GM23338 (cell line): ENCODE measurements at regions not wholly inside any gene's neighbourhood (a gene's known extent, or its start where the extent isn't known, plus 50 kb on each side); places are given as distances from the start of the nearest gene placed in this dataset.

ENCODE experiments used
- ATAC-seq: fragments of 200-7000 bp; cut with Tn5 transposase; 3 replicates; pipeline ENCODE4 v1.9.1; 2020
- DNase-seq: peaks from one replicate; pipeline ENCODE4 v3.0.0-alpha.2; 2015; ENCODE audit warnings: low spot score
- H2AFZ ChIP-seq: fragments of 200-600 bp; sonication (generic); 2 replicates; pipeline ENCODE4 v1.8.0; 2016; ENCODE audit warnings: antibody characterized with exemption, mild to moderate bottlenecking, moderate library complexity
- H3F3A ChIP-seq: fragments of 200-600 bp; sonication (generic); replicated peaks from 2 replicates; pipeline ENCODE4 v1.8.0; 2017; ENCODE audit warnings: antibody characterized with exemption, mixed run types, low read depth
- H3K27ac ChIP-seq: fragments of 200-600 bp; sonication (generic); 2 replicates; pipeline ENCODE4 v1.6.1; 2016; ENCODE audit warnings: low read depth
- H3K27me3 ChIP-seq: fragments of 200-600 bp; sonication (generic); 2 replicates; pipeline ENCODE4 v1.8.0; 2016; ENCODE audit warnings: mild to moderate bottlenecking, mixed run types, moderate library complexity; ENCODE audit not compliant: insufficient read depth
- H3K36me3 ChIP-seq: fragments of 200-600 bp; sonication (generic); 2 replicates; pipeline ENCODE4 v1.8.0; 2016; ENCODE audit warnings: mild to moderate bottlenecking; ENCODE audit not compliant: insufficient read depth
- H3K4me1 ChIP-seq: fragments of 200-600 bp; sonication (generic); 2 replicates; pipeline ENCODE4 v1.8.0; 2016; ENCODE audit warnings: mild to moderate bottlenecking, moderate library complexity; ENCODE audit not compliant: insufficient read depth
- H3K4me2 ChIP-seq: fragments of 200-600 bp; sonication (generic); 2 replicates; pipeline ENCODE4 v1.7.1; 2017; ENCODE audit warnings: mixed run types
- H3K4me3 ChIP-seq: fragments of 200-600 bp; sonication (generic); 2 replicates; pipeline ENCODE4 v1.6.1; 2016; ENCODE audit warnings: mixed run types
- H3K79me2 ChIP-seq: fragments of 200-600 bp; sonication (generic); replicated peaks from 2 replicates; pipeline ENCODE4 v1.8.0; 2017; ENCODE audit warnings: mild to moderate bottlenecking; ENCODE audit not compliant: insufficient read depth
- H3K9me2 ChIP-seq: fragments of 200-600 bp; sonication (generic); 2 replicates; pipeline ENCODE4 v1.8.0; 2017; ENCODE audit not compliant: insufficient read depth
- H4K20me1 ChIP-seq: fragments of 200-600 bp; sonication (generic); replicated peaks from 2 replicates; pipeline ENCODE4 v1.8.0; 2017; ENCODE audit warnings: mild to moderate bottlenecking; ENCODE audit not compliant: insufficient read depth
- H3K27ac Mint-ChIP-seq: 2 replicates; pipeline ENCODE4 v1.8.0; 2020; ENCODE audit warnings: inconsistent platforms, mild to moderate bottlenecking, moderate library complexity, mixed read lengths
- H3K27me3 Mint-ChIP-seq: 3 replicates; pipeline ENCODE4 v1.8.0; 2022; ENCODE audit warnings: low read depth, mild to moderate bottlenecking, moderate library complexity, mixed read lengths, inconsistent platforms; ENCODE audit not compliant: insufficient read depth, poor library complexity
- H3K36me3 Mint-ChIP-seq: 3 replicates; pipeline ENCODE4 v1.8.0; 2021; ENCODE audit warnings: low read depth, mild to moderate bottlenecking, inconsistent platforms, moderate library complexity, mixed read lengths
- H3K4me1 Mint-ChIP-seq: 3 replicates; pipeline ENCODE4 v1.8.0; 2020; ENCODE audit warnings: mild to moderate bottlenecking, inconsistent platforms, mixed read lengths
- H3K4me3 Mint-ChIP-seq: 3 replicates; pipeline ENCODE4 v1.8.0; 2021; ENCODE audit warnings: moderate library complexity, mild to moderate bottlenecking, inconsistent platforms, mixed read lengths
- H3K9me3 Mint-ChIP-seq: 3 replicates; pipeline ENCODE4 v1.8.0; 2020; ENCODE audit warnings: moderate library complexity, mild to moderate bottlenecking, inconsistent platforms, mixed read lengths
- CREB1 ChIP-seq: fragments of 250-450 bp; sonication (Bioruptor Pico); IDR thresholded peaks from 2 replicates; pipeline ENCODE4 v1.5.0; 2020; ENCODE audit warnings: low read depth, mild to moderate bottlenecking, moderate library complexity
- ETS1 ChIP-seq: IDR thresholded peaks from 2 replicates; pipeline ENCODE4 v1.6.1; 2016; ENCODE audit warnings: antibody characterized with exemption
- EZH2 ChIP-seq: fragments of 200-600 bp; sonication (generic); IDR thresholded peaks from one replicate; pipeline ENCODE4 v1.8.0; 2017; ENCODE audit warnings: antibody characterized with exemption, mild to moderate bottlenecking, low read depth; ENCODE audit not compliant: unreplicated experiment
- EZH2phosphoT487 ChIP-seq: fragments of 200-600 bp; sonication (generic); IDR thresholded peaks from one replicate; pipeline ENCODE4 v1.8.1; 2018; ENCODE audit warnings: antibody characterized with exemption; ENCODE audit not compliant: unreplicated experiment
- JUNB ChIP-seq: IDR thresholded peaks from one replicate; pipeline ENCODE4 v1.6.1; 2016; ENCODE audit warnings: antibody characterized with exemption; ENCODE audit not compliant: unreplicated experiment
- REST ChIP-seq: IDR thresholded peaks from one replicate; pipeline ENCODE4 v1.6.1; 2018; ENCODE audit warnings: antibody characterized with exemption; ENCODE audit not compliant: unreplicated experiment
- STAT1 ChIP-seq: IDR thresholded peaks from one replicate; pipeline ENCODE4 v1.6.1; 2016; ENCODE audit warnings: antibody characterized with exemption; ENCODE audit not compliant: unreplicated experiment
- ZNF114 ChIP-seq: fragments of 250-450 bp; sonication (Bioruptor Pico); IDR thresholded peaks from 2 replicates; pipeline ENCODE4 v1.5.0; 2020; ENCODE audit warnings: mild to moderate bottlenecking, moderate library complexity
- ZNF331 ChIP-seq: fragments of 250-450 bp; sonication (Bioruptor Pico); IDR thresholded peaks from 2 replicates; pipeline ENCODE4 v1.5.0; 2020; ENCODE audit warnings: low read depth, mild to moderate bottlenecking, moderate library complexity
- TF ChIP-seq, protein P1 (sequence below): fragments of 250-450 bp; sonication (Bioruptor Pico); IDR thresholded peaks from 2 replicates; pipeline ENCODE4 v1.5.0; 2020; ENCODE audit warnings: mild to moderate bottlenecking, moderate library complexity
- TF ChIP-seq, protein P2 (sequence below), 2 experiments: fragments of 200-600 bp in 1 of 2; sonication (generic) in 1 of 2; conservative IDR thresholded peaks; 2 replicates each; pipeline versions ENCODE4 v1.5.1 to v1.6.1; 2016 to 2017; ENCODE audit warnings: antibody characterized with exemption in 2 of 2, low read depth in 2 of 2, mild to moderate bottlenecking in 2 of 2, moderate library complexity in 1 of 2

GRCh38 chr16:17998996-17999395, 337.5 kb downstream of the NPIPA8 start (continued):
- TF ChIP-seq, protein P1, sequence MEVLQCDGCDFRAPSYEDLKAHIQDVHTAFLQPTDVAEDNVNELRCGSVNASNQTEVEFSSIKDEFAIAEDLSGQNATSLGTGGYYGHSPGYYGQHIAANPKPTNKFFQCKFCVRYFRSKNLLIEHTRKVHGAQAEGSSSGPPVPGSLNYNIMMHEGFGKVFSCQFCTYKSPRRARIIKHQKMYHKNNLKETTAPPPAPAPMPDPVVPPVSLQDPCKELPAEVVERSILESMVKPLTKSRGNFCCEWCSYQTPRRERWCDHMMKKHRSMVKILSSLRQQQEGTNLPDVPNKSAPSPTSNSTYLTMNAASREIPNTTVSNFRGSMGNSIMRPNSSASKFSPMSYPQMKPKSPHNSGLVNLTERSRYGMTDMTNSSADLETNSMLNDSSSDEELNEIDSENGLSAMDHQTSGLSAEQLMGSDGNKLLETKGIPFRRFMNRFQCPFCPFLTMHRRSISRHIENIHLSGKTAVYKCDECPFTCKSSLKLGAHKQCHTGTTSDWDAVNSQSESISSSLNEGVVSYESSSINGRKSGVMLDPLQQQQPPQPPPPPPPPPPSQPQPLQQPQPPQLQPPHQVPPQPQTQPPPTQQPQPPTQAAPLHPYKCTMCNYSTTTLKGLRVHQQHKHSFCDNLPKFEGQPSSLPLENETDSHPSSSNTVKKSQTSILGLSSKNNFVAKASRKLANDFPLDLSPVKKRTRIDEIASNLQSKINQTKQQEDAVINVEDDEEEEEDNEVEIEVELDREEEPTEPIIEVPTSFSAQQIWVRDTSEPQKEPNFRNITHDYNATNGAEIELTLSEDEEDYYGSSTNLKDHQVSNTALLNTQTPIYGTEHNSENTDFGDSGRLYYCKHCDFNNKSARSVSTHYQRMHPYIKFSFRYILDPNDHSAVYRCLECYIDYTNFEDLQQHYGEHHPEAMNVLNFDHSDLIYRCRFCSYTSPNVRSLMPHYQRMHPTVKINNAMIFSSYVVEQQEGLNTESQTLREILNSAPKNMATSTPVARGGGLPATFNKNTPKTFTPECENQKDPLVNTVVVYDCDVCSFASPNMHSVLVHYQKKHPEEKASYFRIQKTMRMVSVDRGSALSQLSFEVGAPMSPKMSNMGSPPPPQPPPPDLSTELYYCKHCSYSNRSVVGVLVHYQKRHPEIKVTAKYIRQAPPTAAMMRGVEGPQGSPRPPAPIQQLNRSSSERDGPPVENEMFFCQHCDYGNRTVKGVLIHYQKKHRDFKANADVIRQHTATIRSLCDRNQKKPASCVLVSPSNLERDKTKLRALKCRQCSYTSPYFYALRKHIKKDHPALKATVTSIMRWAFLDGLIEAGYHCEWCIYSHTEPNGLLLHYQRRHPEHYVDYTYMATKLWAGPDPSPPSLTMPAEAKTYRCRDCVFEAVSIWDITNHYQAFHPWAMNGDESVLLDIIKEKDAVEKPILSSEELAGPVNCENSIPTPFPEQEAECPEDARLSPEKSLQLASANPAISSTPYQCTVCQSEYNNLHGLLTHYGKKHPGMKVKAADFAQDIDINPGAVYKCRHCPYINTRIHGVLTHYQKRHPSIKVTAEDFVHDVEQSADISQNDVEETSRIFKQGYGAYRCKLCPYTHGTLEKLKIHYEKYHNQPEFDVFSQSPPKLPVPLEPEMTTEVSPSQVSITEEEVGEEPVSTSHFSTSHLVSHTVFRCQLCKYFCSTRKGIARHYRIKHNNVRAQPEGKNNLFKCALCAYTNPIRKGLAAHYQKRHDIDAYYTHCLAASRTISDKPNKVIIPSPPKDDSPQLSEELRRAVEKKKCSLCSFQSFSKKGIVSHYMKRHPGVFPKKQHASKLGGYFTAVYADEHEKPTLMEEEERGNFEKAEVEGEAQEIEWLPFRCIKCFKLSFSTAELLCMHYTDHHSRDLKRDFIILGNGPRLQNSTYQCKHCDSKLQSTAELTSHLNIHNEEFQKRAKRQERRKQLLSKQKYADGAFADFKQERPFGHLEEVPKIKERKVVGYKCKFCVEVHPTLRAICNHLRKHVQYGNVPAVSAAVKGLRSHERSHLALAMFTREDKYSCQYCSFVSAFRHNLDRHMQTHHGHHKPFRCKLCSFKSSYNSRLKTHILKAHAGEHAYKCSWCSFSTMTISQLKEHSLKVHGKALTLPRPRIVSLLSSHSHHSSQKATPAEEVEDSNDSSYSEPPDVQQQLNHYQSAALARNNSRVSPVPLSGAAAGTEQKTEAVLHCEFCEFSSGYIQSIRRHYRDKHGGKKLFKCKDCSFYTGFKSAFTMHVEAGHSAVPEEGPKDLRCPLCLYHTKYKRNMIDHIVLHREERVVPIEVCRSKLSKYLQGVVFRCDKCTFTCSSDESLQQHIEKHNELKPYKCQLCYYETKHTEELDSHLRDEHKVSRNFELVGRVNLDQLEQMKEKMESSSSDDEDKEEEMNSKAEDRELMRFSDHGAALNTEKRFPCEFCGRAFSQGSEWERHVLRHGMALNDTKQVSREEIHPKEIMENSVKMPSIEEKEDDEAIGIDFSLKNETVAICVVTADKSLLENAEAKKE (CRISPR knock-in tag): no peak
- TF ChIP-seq REST (no peak), ZNF114 (CRISPR knock-in tag) (no peak)

DNA sequence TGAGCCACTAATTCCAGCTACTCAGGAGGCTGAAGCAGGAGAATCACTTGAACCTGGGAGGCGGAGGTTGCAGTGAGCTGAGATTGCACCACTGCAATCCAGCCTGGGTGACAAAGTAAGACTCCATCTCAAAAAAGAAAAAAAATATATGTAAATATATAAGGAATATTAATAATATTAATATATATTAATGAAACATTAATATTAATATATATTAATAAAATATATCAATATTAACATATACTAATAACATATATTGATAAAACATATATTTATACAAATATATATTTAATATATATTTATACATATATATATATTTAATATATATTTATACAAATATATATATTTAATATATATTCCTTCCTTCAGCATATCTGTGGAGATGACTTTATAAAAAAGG, 338.0 kb downstream of the NPIPA8 start:
- no peaks in the 10 kb centered on the region for H3K36me3 Mint-ChIP-seq
- no peak for DNase-seq
- no peaks in the 10 kb centered on the region for H3K4me1 Mint-ChIP-seq
- TF ChIP-seq EZH2phosphoT487 (no peak), EZH2 (no peak), CREB1 (no peak), ETS1 (no peak), JUNB (no peak), ZNF114 (CRISPR knock-in tag) (no peak), STAT1 (no peak), ZNF331 (no peak)
- TF ChIP-seq, protein P2, sequence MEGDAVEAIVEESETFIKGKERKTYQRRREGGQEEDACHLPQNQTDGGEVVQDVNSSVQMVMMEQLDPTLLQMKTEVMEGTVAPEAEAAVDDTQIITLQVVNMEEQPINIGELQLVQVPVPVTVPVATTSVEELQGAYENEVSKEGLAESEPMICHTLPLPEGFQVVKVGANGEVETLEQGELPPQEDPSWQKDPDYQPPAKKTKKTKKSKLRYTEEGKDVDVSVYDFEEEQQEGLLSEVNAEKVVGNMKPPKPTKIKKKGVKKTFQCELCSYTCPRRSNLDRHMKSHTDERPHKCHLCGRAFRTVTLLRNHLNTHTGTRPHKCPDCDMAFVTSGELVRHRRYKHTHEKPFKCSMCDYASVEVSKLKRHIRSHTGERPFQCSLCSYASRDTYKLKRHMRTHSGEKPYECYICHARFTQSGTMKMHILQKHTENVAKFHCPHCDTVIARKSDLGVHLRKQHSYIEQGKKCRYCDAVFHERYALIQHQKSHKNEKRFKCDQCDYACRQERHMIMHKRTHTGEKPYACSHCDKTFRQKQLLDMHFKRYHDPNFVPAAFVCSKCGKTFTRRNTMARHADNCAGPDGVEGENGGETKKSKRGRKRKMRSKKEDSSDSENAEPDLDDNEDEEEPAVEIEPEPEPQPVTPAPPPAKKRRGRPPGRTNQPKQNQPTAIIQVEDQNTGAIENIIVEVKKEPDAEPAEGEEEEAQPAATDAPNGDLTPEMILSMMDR (conservative IDR thresholded peaks at IDR 0.05; ENCODE audit: low read depth in 2 of 2): no peak

More for the DNA sequence above, 338.0 kb downstream of the NPIPA8 start:
- Histone ChIP-seq H3K4me1 (no peaks in the 10 kb centered on the region), H3K4me2 (no peak overlapping the region), H3K36me3 (no peaks in the 10 kb centered on the region), H3K4me3 (no peak overlapping the region), H3K9me2 (peaks cover 3% of the 10 kb centered on the region; the same call in 1 of the 2 replicates), H3F3A (no peaks in the 10 kb centered on the region), H4K20me1 (no peaks in the 10 kb centered on the region), H3K27me3 (no peaks in the 10 kb centered on the region), H2AFZ (no peak overlapping the region), H3K79me2 (no peaks in the 10 kb centered on the region), H3K27ac (no peak overlapping the region)
- Mint-ChIP-seq H3K27me3 (peaks cover 2% of the 10 kb centered on the region), H3K27ac (no peak overlapping the region), H3K4me3 (no peak overlapping the region), H3K9me3 (no peaks in the 10 kb centered on the region)
- ATAC-seq: no peak
